HG02763 (cell line): ENCODE measurements at regions not wholly inside any gene's neighbourhood (a gene's known extent, or its start where the extent isn't known, plus 50 kb on each side); places are given as distances from the start of the nearest gene placed in this dataset.

Experiments used
- ATAC-seq: cut with Tn5 transposase; IDR thresholded peaks from one replicate; pipeline ENCODE4 v1.9.1; 2021; ENCODE audit warnings: mild to moderate bottlenecking, moderate library complexity; ENCODE audit not compliant: unreplicated experiment

DNA sequence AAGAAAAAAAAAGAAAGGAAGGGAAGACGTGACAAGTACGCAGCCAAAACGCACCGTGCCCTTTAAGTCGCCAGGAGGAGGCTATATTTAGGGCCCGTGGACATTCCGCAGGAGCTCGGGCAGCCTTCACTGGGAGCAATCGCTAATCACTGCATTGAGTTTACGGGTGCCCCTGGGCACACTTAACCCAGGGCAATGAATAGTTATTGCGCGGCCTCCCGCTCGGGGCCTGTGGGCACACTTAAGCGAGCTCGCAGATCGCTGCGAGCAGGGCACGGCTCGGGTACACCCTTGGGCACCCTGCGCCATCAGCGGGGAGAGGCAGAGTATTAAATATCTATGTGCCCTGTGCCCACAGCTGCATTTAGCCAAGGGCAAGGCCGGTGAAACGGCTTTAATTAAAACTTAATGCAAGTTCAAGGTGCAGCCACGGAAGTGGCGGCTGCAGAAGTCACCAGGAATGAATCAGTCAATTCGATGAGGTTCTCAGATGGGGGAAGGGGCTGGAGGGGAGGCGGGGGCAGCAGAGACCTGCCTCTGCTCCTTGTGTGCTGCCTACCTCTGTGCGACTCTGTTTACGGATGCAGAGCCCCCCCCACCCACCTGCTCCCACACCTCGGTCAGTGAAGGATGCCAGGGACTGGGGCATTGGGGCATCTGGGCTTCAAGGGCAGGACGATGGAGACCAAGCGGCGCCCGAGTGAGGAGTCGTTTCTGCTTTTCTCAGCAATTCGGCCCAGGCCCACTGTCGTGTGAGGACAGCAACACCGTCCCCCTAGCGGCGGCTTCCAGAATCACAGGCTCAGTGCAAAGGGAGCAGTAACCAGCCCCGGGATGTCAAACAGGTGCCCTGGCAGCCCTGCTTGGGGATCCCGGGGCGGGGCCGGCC, 51.8 kb upstream of the TARDBP start:
- no peak for ATAC-seq

DNA sequence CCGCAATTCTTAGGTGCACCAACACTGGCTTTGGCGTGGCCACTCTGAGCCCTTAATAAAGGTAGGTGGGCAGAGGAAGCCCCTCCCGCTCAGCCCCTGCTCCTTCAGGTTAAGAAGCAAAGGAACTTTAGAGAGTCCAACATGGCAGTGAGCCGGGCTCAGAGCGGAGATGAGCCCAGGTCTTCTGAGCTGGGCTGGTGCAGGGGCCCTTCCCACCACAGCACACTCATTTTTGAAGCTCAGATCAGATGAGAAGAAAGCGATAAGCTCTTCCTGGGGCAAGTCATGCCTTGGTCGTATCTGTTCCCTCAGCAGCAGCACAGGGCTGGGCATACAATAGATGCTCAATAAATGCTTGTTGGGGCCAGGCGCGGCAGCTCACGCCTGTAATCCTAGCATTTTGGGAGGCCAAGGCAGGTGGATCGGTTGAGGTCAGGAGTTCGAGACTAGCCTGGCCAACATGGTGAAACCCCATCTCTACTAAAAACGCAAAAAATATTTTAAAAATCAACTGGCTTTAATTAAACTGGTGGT, 51.1 kb upstream of the TARDBP start:
- no peak for ATAC-seq

DNA sequence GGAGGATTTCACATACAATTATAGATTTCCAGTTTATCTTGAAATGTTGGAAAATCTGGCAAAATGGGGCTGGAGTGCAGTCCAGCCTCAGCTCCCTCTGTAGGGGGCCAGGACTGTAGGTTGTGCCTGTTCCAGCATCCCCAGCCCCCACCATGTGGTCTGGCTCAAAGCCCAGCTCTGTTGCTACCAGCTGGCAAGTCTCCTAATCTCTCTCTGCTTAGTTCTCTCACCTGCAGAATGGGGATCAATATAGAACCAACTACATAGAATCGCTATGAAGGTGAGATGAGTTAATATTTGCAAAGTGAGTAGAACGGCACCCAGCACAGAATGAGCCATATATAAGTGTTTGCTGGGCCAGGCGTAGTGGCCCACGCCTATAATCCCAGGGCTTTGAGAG, 50.0 kb upstream of the TARDBP start:
- ATAC-seq = no peak
